ENCODE measurements at regions not wholly inside any gene's neighbourhood (a gene's known extent, or its start where the extent isn't known, plus 50 kb on each side); places are given as distances from the start of the nearest gene placed in this dataset.

DNA sequence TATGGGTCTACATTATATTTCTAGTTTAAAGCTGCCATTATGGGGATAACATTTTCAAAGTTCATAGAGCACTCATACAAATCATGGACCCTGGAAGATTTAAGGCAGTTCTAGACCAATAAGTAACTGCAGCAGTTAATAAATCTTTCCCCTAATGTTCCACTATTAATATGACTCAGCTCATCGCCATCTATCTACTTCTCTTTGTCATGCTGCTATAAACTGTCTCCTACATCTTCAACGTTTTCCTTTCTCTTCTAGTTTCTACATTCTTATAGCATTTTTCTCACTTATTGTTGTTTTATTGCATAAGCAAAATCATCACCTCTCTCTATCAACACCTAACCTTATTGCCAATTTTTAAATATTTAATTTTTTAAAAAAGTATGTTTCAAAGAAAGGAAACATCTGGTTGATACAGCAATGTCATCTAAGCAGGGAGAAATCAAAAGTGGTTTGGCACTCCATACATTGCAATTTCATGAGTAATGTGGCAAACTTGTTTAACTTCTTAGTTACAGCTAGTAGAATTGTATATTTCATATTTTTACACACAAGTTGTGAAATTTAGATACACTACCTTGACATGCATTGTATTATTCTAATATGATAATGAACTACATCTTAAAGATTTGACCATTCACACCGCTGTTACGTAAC lies 1500.4 kb upstream of the MIR17HG start:
- Histone ChIP-seq H3K36me3 (no peaks in the 10 kb centered on the region), H3K9me3 (replicated peaks) (no peaks in the 10 kb centered on the region), H3K4me1 (no peaks in the 10 kb centered on the region), H3K27me3 (no peaks in the 10 kb centered on the region), H3K4me3 (no peak overlapping the region), H3K27ac (no peak overlapping the region)
- no peak for DNase-seq

DNA sequence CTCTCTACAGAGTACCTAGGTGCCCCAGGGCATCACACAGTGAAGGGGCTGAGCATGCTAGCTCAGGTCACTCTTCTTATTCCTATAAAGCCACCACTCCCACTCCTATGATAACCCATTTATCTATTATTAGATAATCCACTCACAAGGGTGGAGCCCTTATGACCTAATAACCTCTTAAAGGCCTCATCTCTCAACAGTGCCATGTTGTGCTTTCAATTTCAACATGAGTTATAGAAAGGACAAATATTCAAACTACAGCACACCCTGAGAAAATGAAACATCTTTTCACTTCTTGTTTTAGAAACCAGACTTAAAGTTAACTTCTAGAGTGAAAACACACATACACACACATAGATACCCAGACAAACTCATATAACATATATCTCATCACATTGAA lies 1494.9 kb upstream of the MIR17HG start:
- Histone ChIP-seq H3K9me3 (replicated peaks) (no peaks in the 10 kb centered on the region), H3K36me3 (no peaks in the 10 kb centered on the region), H3K4me1 (no peaks in the 10 kb centered on the region), H3K4me3 (no peak overlapping the region), H3K27ac (no peak overlapping the region), H3K27me3 (no peaks in the 10 kb centered on the region)
- no peak for DNase-seq

DNA sequence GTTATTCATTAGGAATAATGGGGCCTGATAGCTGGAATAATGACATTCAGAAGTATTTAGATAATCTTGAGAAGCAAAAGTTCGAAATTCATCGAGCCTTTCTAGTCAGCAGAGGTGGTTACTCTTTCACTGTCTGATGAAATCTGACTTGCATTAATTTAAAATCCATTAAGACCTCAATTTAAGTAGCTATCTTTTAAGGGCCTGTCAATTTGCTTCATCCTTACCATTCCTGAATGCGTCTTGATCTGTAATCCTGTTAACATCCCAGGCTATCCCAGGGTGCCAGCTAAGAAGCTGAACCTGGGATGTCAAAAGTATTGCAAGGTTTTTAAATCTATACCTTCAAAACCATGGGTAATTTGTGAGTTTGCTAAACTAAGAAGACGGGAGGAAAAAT lies 1491.0 kb upstream of the MIR17HG start:
- no peak for DNase-seq
- no peaks in the 10 kb centered on the region for H3K4me1 ChIP-seq
- H3K4me3 ChIP-seq = no peak overlapping the region
- H3K9me3 ChIP-seq (replicated peaks) = no peaks in the 10 kb centered on the region
- no peak overlapping the region for H3K27ac ChIP-seq
- no peaks in the 10 kb centered on the region for H3K27me3 ChIP-seq
- no peaks in the 10 kb centered on the region for H3K36me3 ChIP-seq

DNA sequence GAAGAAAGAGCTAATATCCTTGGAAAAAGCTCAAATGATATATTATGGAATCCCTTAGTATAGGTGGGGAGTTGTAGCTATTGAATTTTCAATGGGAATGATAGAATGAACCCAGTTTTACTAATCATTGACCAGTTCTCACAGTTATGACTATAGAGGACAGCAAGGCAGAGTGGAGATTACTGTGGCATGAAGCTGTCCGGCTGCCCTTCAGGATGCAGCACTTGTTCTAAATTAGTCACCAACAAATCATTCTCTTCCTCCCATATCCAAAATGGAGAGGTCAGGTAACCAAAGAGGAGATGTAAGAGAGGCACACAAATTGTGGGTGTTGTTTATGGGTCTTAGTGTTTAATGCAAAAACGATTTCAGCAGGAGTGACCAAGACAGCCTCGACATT lies 1490.0 kb upstream of the MIR17HG start:
- H3K4me3 ChIP-seq = no peak overlapping the region
- no peaks in the 10 kb centered on the region for H3K4me1 ChIP-seq
- H3K27ac ChIP-seq = no peak overlapping the region
- no peaks in the 10 kb centered on the region for H3K36me3 ChIP-seq
- no peaks in the 10 kb centered on the region for H3K9me3 ChIP-seq (replicated peaks)
- no peaks in the 10 kb centered on the region for H3K27me3 ChIP-seq
- no peak for DNase-seq

DNA sequence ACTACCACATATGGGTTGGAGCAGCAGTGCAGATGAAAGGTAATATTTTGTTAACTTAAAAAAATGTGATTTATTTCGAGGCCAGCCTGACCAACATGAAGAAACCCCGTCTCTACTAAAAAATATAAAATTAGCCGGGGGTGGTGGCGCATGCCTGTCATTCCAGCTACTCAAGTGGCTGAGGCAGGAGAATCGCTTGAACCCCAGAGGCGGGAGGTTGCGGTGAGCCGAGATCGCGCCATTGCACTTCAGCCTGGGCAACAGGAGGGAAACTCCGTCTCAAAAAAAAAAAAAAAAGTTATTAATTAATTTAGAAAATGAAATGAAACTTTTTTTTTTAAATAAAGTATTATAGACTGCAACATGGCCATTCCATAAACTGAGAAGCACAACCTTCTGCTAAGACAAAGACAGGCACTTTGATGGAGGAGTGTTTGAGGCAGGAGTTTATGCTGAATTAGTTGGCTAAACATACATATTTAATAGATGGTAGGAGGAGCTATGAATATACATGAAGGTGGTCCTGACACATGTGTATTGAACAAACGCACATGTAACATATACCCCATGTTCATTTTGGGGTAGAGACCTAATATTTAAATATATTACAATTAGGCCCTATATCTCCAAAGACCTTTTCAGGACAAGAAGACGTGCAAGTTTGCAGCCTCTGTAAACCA lies 1485.3 kb upstream of the MIR17HG start:
- Histone ChIP-seq H3K27me3 (no peaks in the 10 kb centered on the region), H3K9me3 (replicated peaks) (no peaks in the 10 kb centered on the region), H3K36me3 (no peaks in the 10 kb centered on the region), H3K4me1 (no peaks in the 10 kb centered on the region), H3K27ac (no peak overlapping the region), H3K4me3 (no peak overlapping the region)
- DNase-seq = no peak

DNA sequence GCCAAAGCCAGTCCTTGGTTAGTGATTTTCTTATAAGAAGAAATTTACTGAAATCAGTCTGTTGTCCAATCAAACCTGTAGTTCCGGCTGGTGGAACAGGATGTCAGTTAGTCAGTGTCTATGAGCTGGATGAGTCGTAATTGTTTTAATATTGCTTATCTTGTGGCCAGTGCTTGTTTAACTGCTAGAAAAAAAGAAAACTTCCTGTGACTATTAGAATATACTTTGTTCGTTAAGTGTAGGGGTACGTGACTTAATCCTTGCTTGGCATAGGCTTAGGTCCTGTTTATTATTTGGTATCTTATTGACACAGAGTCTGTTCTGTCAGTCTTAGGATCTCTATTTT lies 1484.8 kb upstream of the MIR17HG start:
- Histone ChIP-seq H3K27me3 (no peaks in the 10 kb centered on the region), H3K9me3 (replicated peaks) (no peaks in the 10 kb centered on the region), H3K36me3 (no peaks in the 10 kb centered on the region), H3K4me3 (no peak overlapping the region), H3K4me1 (no peaks in the 10 kb centered on the region), H3K27ac (no peak overlapping the region)
- DNase-seq = no peak

DNA sequence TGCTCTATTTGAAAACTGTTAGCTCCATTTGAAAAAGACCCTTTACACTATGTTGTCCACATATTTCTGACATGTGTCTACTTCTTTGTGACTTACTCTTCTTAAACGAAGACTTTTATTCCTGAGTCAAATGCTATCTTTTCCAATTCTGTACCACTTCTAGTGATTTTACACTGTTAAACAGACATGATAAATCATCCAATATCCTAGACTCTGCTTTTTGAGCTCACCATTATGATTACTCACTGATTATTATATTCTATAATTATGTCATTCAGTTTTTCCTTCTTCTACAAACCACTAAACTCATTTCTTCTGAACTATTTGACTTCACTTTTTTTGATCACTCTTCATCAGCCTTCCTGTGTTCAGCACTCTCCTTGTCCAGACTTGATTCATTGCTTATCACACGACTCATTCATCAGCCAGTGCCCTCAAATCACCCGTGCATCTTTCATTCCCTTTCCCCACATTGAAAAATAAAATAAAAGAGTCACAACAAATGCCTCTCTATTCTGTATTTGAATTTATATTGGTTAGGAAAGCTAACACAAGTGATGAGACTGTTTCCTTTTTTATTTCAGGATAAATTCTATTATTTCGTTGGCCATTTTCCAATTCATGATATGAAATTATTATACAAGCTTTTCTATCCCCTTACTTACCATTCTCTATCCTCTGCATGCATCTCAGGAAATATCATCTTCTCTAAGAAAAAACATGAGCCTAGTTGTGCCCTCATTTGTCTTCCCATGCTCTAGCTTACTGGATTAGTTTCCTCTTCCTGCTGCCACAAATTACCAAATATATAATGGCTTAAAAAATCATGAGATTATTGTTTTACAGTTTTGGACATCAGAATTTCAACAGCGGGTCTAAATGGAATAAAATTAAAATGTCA lies 1482.1 kb upstream of the MIR17HG start:
- Histone ChIP-seq H3K9me3 (replicated peaks) (no peaks in the 10 kb centered on the region), H3K36me3 (no peaks in the 10 kb centered on the region), H3K4me3 (no peak overlapping the region), H3K4me1 (no peaks in the 10 kb centered on the region), H3K27me3 (no peaks in the 10 kb centered on the region), H3K27ac (no peak overlapping the region)
- DNase-seq = no peak

DNA sequence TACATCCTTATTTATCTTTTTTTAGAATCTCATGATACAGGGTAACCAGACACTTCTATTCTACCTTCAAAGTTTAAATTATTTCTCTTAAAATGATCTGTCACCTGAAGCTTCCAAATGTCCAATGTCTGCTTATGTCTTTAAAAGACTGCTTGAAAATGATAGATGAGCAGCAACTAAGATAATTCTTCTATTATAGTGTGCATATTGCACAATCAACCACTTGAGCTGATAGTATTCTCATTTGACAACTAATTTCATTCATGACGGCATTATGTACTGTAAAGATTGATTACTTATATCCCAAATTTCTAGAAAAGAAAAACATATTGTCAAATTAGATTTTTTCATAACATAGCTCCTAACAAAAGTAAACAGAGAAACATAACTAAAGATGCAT lies 1478.2 kb upstream of the MIR17HG start:
- no peak overlapping the region for H3K4me3 ChIP-seq
- no peak for DNase-seq
- no peak overlapping the region for H3K27ac ChIP-seq
- H3K9me3 ChIP-seq (replicated peaks) = no peaks in the 10 kb centered on the region
- H3K27me3 ChIP-seq = no peaks in the 10 kb centered on the region
- no peaks in the 10 kb centered on the region for H3K36me3 ChIP-seq
- H3K4me1 ChIP-seq = no peaks in the 10 kb centered on the region

DNA sequence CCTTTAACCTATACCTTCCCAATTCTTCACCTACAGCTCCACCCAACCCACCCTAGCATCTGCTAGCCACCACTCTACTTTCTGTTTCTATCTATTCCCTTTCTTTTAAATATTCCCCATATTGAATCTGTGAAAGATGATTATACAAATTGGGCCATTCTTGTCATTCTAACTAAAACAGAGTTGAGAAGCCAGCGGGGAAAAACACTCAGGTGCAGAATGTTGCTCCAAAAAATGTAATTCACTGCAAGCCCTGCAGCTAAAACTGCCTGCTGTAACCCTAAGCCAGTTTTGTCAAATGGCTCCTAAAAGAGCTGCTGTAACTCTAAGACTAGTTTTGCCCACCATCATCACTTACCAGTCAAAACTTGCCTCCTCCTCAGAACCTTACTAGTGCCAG lies 1468.6 kb upstream of the MIR17HG start:
- no peak overlapping the region for H3K4me3 ChIP-seq

DNA sequence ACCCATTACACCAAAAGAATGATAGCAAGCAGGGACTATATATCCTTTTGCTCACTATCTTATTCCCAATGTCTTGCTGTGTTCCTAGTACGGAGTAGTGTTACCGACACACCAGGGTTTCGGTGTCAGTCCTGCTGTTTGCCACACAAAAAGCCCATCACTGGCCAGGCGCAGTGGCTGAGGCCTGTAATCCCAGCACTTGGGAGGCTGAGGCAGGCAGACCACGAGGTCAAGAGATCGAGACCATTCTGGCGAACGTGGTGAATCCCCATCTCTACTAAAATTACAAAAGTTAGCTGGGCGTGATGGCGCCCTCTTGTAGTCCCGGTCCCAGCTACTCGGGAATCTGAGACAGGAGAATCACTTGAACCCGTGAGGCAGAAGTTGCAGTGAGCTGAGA lies 1467.3 kb upstream of the MIR17HG start:
- no peaks in the 10 kb centered on the region for H3K9me3 ChIP-seq (replicated peaks)
- H3K36me3 ChIP-seq = no peaks in the 10 kb centered on the region
- no peaks in the 10 kb centered on the region for H3K27me3 ChIP-seq
- H3K27ac ChIP-seq = no peak overlapping the region
- no peak overlapping the region for H3K4me3 ChIP-seq
- H3K4me1 ChIP-seq = no peaks in the 10 kb centered on the region
- no peak for DNase-seq

More for the DNA sequence above, 1468.6 kb upstream of the MIR17HG start:
- no peaks in the 10 kb centered on the region for H3K4me1 ChIP-seq
- no peak overlapping the region for H3K27ac ChIP-seq
- H3K27me3 ChIP-seq = no peaks in the 10 kb centered on the region
- H3K36me3 ChIP-seq = no peaks in the 10 kb centered on the region
- H3K9me3 ChIP-seq (replicated peaks) = no peaks in the 10 kb centered on the region
- no peak for DNase-seq

DNA sequence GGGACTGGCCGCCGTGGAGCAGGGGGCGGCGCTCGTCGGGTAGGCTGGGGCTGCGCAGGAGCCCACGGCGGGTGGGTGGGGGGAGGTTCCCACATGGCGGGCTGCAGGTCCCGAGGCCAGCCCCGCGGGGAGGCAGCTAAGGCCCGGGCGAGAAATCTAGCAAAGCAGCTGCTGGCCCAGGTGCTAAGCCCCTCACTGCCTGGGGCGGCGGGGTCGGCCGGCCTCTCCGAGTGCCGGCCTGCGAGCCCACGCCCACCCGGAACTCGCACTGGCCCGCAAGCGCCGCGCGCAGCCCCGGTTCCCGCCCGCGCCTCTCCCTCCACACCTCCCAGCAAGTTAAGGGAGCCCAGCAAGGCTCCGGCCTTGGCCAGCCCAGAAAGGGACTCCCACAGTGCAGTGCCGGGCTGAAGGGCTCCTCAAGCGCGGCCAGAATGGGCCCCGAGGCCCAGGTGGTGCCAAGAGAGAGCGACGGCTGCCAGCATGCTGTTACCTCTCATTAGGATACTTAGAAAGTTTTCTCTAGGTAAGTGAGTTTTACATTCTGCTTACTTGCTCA lies 1463.5 kb upstream of the MIR17HG start:
- no peaks in the 10 kb centered on the region for H3K27me3 ChIP-seq
- H3K9me3 ChIP-seq (replicated peaks) = no peaks in the 10 kb centered on the region
- H3K27ac ChIP-seq = no peak overlapping the region
- H3K4me3 ChIP-seq = no peak overlapping the region
- no peaks in the 10 kb centered on the region for H3K36me3 ChIP-seq
- H3K4me1 ChIP-seq = no peaks in the 10 kb centered on the region
- no peak for DNase-seq

DNA sequence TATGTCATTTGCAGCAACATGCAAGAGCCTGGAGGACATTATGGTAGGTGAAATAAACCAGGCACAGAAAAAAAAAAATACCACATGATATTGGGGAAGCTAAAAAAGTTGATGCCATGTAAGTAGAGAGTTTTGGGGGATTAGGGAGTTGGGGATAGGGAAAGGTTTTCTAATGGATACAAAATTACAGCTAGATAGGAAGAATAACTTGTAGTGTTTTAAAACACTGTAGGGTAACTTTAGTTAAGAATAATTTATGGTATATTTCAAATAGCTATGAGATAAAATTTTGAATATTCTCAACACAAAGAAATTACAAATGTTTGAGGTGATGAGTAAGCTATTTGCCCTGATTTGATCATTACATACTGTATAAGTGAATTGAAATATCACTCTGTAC lies 1456.7 kb upstream of the MIR17HG start:
- no peaks in the 10 kb centered on the region for H3K9me3 ChIP-seq (replicated peaks)
- H3K4me3 ChIP-seq = no peak overlapping the region
- no peaks in the 10 kb centered on the region for H3K4me1 ChIP-seq
- DNase-seq = no peak
- no peaks in the 10 kb centered on the region for H3K27me3 ChIP-seq
- H3K27ac ChIP-seq = no peak overlapping the region
- H3K36me3 ChIP-seq = no peaks in the 10 kb centered on the region

DNA sequence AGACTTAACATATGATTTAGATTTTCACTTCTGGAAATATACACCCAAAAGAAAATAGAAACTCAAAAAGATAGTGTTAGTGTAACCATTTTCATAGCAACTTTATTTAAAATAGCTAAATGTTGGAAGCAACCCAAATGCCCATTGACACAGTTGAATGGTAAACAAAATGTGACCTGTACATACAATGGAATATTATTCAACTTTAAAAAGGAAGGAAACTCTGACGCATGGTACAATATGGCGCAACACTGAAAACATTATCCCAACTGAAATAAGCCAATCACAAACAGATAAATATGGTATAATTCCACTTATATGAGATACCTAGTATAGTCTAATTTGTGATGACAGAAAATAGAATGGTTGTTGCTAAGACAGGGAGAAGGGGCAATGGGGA lies 1456.1 kb upstream of the MIR17HG start:
- Histone ChIP-seq H3K27me3 (no peaks in the 10 kb centered on the region), H3K27ac (no peak overlapping the region), H3K4me3 (no peak overlapping the region), H3K9me3 (replicated peaks) (no peaks in the 10 kb centered on the region), H3K4me1 (no peaks in the 10 kb centered on the region), H3K36me3 (no peaks in the 10 kb centered on the region)
- no peak for DNase-seq

DNA sequence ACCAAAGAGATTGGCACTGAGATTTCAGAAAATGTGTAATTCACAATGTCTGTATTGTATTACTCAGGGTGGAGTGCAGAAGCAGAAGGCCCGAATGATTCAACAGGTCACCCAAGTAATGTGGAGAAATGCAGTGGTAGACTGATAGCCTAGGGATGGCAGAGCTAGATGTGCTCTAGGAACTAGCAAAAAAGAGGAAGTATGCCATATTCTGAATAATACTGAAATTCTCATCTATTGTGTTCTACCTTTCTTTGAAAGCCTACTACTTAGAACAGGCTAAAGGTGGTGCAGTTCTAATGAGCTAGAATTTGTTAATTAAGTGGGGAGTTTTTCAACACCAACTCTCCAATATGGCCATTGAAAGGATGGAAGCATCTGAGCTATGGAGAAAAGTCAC lies 1449.8 kb upstream of the MIR17HG start:
- Histone ChIP-seq H3K4me3 (no peak overlapping the region), H3K4me1 (no peaks in the 10 kb centered on the region), H3K36me3 (no peaks in the 10 kb centered on the region), H3K27ac (no peak overlapping the region), H3K27me3 (no peaks in the 10 kb centered on the region), H3K9me3 (replicated peaks) (no peaks in the 10 kb centered on the region)
- no peak for DNase-seq
